ENCODE measurements at regions not wholly inside any gene's neighbourhood (a gene's known extent, or its start where the extent isn't known, plus 50 kb on each side); places are given as distances from the start of the nearest gene placed in this dataset.

DNA sequence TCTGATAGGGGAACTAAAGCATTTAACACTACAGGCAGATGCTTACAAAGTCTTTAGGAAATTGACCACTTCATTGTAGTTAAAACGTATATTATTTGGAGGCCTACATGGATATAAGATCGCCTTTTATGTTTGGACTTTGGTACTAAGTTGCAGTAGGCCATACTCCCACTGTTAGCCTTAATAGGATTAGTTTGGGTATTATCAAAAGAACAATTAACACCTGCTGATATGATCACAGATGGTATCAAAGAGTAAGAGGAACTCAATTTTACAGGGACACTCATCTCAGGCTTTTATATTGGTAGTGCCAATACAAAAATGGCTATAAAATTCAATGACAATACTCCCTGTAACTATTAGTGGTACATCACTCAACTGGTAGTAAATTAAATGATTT, 1183.0 kb downstream of the MAT2B start:
- TF ChIP-seq, protein P1, sequence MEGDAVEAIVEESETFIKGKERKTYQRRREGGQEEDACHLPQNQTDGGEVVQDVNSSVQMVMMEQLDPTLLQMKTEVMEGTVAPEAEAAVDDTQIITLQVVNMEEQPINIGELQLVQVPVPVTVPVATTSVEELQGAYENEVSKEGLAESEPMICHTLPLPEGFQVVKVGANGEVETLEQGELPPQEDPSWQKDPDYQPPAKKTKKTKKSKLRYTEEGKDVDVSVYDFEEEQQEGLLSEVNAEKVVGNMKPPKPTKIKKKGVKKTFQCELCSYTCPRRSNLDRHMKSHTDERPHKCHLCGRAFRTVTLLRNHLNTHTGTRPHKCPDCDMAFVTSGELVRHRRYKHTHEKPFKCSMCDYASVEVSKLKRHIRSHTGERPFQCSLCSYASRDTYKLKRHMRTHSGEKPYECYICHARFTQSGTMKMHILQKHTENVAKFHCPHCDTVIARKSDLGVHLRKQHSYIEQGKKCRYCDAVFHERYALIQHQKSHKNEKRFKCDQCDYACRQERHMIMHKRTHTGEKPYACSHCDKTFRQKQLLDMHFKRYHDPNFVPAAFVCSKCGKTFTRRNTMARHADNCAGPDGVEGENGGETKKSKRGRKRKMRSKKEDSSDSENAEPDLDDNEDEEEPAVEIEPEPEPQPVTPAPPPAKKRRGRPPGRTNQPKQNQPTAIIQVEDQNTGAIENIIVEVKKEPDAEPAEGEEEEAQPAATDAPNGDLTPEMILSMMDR (IDR thresholded peaks at IDR 0.05): no peak
- TF ChIP-seq POLR2AphosphoS5 (IDR thresholded peaks at IDR 0.05): no peak
- no peak for TF ChIP-seq POLR2A (IDR thresholded peaks at IDR 0.05)

All from transverse colon (tissue), 4 donors.